D341Med (cell line): ENCODE measurements at regions not wholly inside any gene's neighbourhood (a gene's known extent, or its start where the extent isn't known, plus 50 kb on each side); places are given as distances from the start of the nearest gene placed in this dataset.
A peak's percentile ranks its signal among the peaks of the same experiment; 100 is the strongest.
"Not testable (repeated sequence)": the region's sequence is repeated elsewhere in the genome, so short reads cannot be mapped to it uniquely, and the experiment has no call there.

Experiments
- DNase-seq: peaks from one replicate; pipeline ENCODE4 v3.0.0; 2012; ENCODE audit warnings: low spot score

GRCh38 chr3:127439621-127440020, 150.9 kb downstream of the TPRA1 start:
- no peak for DNase-seq

- peak; percentile 13 for DNase-seq
Measured at GRCh38 chr3:127438951-127439350, 151.1 kb upstream of the PRR20G start.

GRCh38 chr3:127438371-127438770, 150.5 kb upstream of the PRR20G start:
- no peak for DNase-seq

GRCh38 chr3:127435299-127435698, 147.5 kb upstream of the PRR20G start:
- not testable (repeated sequence) for DNase-seq

GRCh38 chr3:127431066-127431465, 143.2 kb upstream of the PRR20G start:
- DNase-seq: peak; percentile 21

- no peak for DNase-seq
Measured at GRCh38 chr3:127428344-127428997, 140.6 kb upstream of the PRR20G start.

GRCh38 chr3:127427666-127428065, 139.8 kb upstream of the PRR20G start:
- peak; percentile 7 for DNase-seq

GRCh38 chr3:127427156-127427555, 139.3 kb upstream of the PRR20G start:
- DNase-seq: peak; percentile 14

GRCh38 chr3:127426444-127427153, 138.8 kb upstream of the PRR20G start:
- DNase-seq: peak; percentile 20

GRCh38 chr3:127425505-127426443, 137.9 kb upstream of the PRR20G start:
- DNase-seq: peak; percentile 9

- no peak for DNase-seq
Measured at GRCh38 chr3:127424766-127425504, 137.1 kb upstream of the PRR20G start.

- DNase-seq: peak; percentile 19
Measured at GRCh38 chr3:127423856-127424765, 136.3 kb upstream of the PRR20G start.

GRCh38 chr3:127422663-127423375, 135.0 kb upstream of the PRR20G start:
- DNase-seq: peak; percentile 14

GRCh38 chr3:127421943-127422662, 134.3 kb upstream of the PRR20G start:
- DNase-seq: peak; percentile 15

- peak; percentile 56 for DNase-seq
Measured at GRCh38 chr3:127420829-127421228, 133.0 kb upstream of the PRR20G start.

GRCh38 chr3:127419641-127420553, 132.1 kb upstream of the PRR20G start:
- peak; percentile 26 for DNase-seq

- peak; percentile 13 for DNase-seq
Measured at GRCh38 chr3:127419182-127419581, 131.3 kb upstream of the PRR20G start.

- peak; percentile 15 for DNase-seq
Measured at GRCh38 chr3:127418560-127419147, 130.8 kb upstream of the PRR20G start.
